HCT116 (cell line): ENCODE measurements at regions not wholly inside any gene's neighbourhood (a gene's known extent, or its start where the extent isn't known, plus 50 kb on each side); places are given as distances from the start of the nearest gene placed in this dataset.

ENCODE experiments used
- ATAC-seq: fragments of 200-7000 bp; cut with Tn5 transposase; 2 replicates; pipeline ENCODE4 v1.9.1; 2020; ENCODE audit warnings: mild to moderate bottlenecking, moderate library complexity
- BruUV-seq: library from RNA; stranded (reverse); fragments of 400-500 nt; replicated peaks from 2 replicates; lab custom pipeline; 2021; lab: Mats Ljungman, UMichigan
- CTCF ChIA-PET: fragments of 300-600 bp; sonication (Branson Sonifier 250); formaldehyde crosslinking; loops from one replicate; lab custom pipeline; 2021; ENCODE audit warnings: antibody characterized with exemption; lab: Charles Lee
- POLR2A ChIA-PET: fragments of 300-600, 350-600 bp; sonication (Branson Sonifier 250); formaldehyde crosslinking; loops from one replicate; lab custom pipeline; 2021; ENCODE audit warnings: antibody characterized with exemption; lab: Charles Lee
- RAD21 ChIA-PET, 2 experiments: fragments of 300-600 bp; sonication (Branson Sonifier 250); formaldehyde crosslinking; loops; one replicate each; lab custom pipeline; 2023; ENCODE audit warnings: low total read pairs in 2 of 2; ENCODE audit not compliant: uncharacterized antibody in 2 of 2, unreplicated experiment in 2 of 2, low non-redundant PET in 1 of 2; lab: Charles Lee
- DNase-seq: peaks from one replicate; pipeline ENCODE4 v3.0.0-alpha.2; 2010; ENCODE audit warnings: low read depth, low spot score
- H2AFZ ChIP-seq: fragments of 200-600 bp; shearing (Covaris generic), sonication (generic); 2 replicates; pipeline ENCODE4 v1.6.1; 2017; ENCODE audit warnings: low read depth, mixed run types, mixed read lengths, antibody characterized with exemption, low read length; ENCODE audit not compliant: poor library complexity, severe bottlenecking
- H3K27ac ChIP-seq: 2 replicates; pipeline ENCODE4 v1.5.1; 2012; ENCODE audit warnings: low read depth, low read length
- H3K27me3 ChIP-seq: fragments of 200-600 bp; sonication (generic); 2 replicates; pipeline ENCODE4 v1.6.1; 2016; ENCODE audit warnings: mixed run types, low read length, mixed read lengths; ENCODE audit not compliant: insufficient read depth
- H3K36me3 ChIP-seq, 2 experiments: fragments of 200-500 bp in 1 of 2; fragments of 200-600 bp in 1 of 2; sonication (Bioruptor generic) in 1 of 2; sonication (generic) in 1 of 2; 2 replicates each; pipeline versions ENCODE4 v1.5.1 to v1.6.1; 2014 to 2016; ENCODE audit warnings: low read length in 2 of 2, inconsistent platforms in 1 of 2, mixed read lengths in 1 of 2, mixed run types in 1 of 2; ENCODE audit not compliant: insufficient read depth in 2 of 2, control insufficient read depth in 1 of 2
- H3K4me1 ChIP-seq, 2 experiments: fragments of 200-600 bp in 1 of 2; sonication (generic) in 1 of 2; 2 replicates each; pipeline versions ENCODE4 v1.5.1 to v1.6.1; 2012 to 2017; ENCODE audit warnings: low read length in 2 of 2, inconsistent platforms in 1 of 2, mild to moderate bottlenecking in 1 of 2, mixed read lengths in 1 of 2, mixed run types in 1 of 2, moderate library complexity in 1 of 2; ENCODE audit not compliant: insufficient read depth in 2 of 2, control insufficient read depth in 1 of 2
- H3K4me2 ChIP-seq: fragments of 200-600 bp; sonication (generic); 2 replicates; pipeline ENCODE4 v1.6.1; 2017; ENCODE audit warnings: mixed run types, low read length, mixed read lengths
- H3K4me3 ChIP-seq, 2 experiments: fragments of 200-600 bp in 1 of 2; sonication (generic) in 1 of 2; replicated peaks in 1 of 2; 2 replicates each; pipeline ENCODE4 v1.5.1; 2011 to 2016; ENCODE audit warnings: low read length in 2 of 2, control low read depth in 1 of 2, low read depth in 1 of 2, mild to moderate bottlenecking in 1 of 2, mixed read lengths in 1 of 2, mixed run types in 1 of 2
- H3K79me2 ChIP-seq: fragments of 200-600 bp; sonication (generic); 2 replicates; pipeline ENCODE4 v1.6.1; 2017; ENCODE audit warnings: mild to moderate bottlenecking, mixed run types, low read length, moderate library complexity, mixed read lengths; ENCODE audit not compliant: insufficient read depth
- H3K9ac ChIP-seq: fragments of 200-600 bp; sonication (generic); 2 replicates; pipeline ENCODE4 v1.6.1; 2016; ENCODE audit warnings: low read length, mixed read lengths
- H3K9me2 ChIP-seq: fragments of 200-600 bp; sonication (generic), shearing (Covaris generic); 2 replicates; pipeline ENCODE4 v1.6.1; 2017; ENCODE audit warnings: mixed run types, mild to moderate bottlenecking, moderate library complexity; ENCODE audit not compliant: insufficient read depth
- H3K9me3 ChIP-seq, 2 experiments: fragments of 200-500 bp in 1 of 2; fragments of 200-600 bp in 1 of 2; sonication (Bioruptor generic) in 1 of 2; sonication (generic) in 1 of 2; 2 replicates each; pipeline ENCODE4 v1.6.1; 2014 to 2017; ENCODE audit warnings: low read length in 2 of 2, mixed read lengths in 2 of 2, inconsistent platforms in 1 of 2, low read depth in 1 of 2, mild to moderate bottlenecking in 1 of 2, mixed run types in 1 of 2, moderate library complexity in 1 of 2; ENCODE audit not compliant: control insufficient read depth in 1 of 2, insufficient read depth in 1 of 2
- H4K20me1 ChIP-seq: fragments of 200-600 bp; sonication (generic), shearing (Covaris generic); 2 replicates; pipeline ENCODE4 v1.6.1; 2017; ENCODE audit warnings: mixed run types, mild to moderate bottlenecking, moderate library complexity; ENCODE audit not compliant: insufficient read depth
- ATF3 ChIP-seq: IDR thresholded peaks from 2 replicates; pipeline ENCODE4 v1.6.1; 2012
- CBX3 ChIP-seq: IDR thresholded peaks from 2 replicates; pipeline ENCODE4 v1.6.1; 2012; ENCODE audit warnings: low read depth
- EGR1 ChIP-seq: IDR thresholded peaks from 2 replicates; pipeline ENCODE4 v1.6.1; 2012; ENCODE audit warnings: low read depth
- EZH2 ChIP-seq: fragments of 200-600 bp; sonication (generic); IDR thresholded peaks from 2 replicates; pipeline ENCODE4 v1.6.1; 2017; ENCODE audit warnings: antibody characterized with exemption, mixed run types
- EZH2phosphoT487 ChIP-seq: fragments of 200-600 bp; IDR thresholded peaks from 2 replicates; pipeline ENCODE4 v1.6.1; 2018; ENCODE audit warnings: antibody characterized with exemption, borderline replicate concordance
- FOSL1 ChIP-seq: IDR thresholded peaks from 2 replicates; pipeline ENCODE4 v1.6.1; 2012; ENCODE audit warnings: low read depth
- JUND ChIP-seq: IDR thresholded peaks from 2 replicates; pipeline ENCODE4 v1.6.1; 2012
- MAX ChIP-seq: IDR thresholded peaks from 2 replicates; pipeline ENCODE4 v1.6.1; 2012
- POLR2A ChIP-seq: IDR thresholded peaks from 2 replicates; pipeline ENCODE4 v1.7.0; 2011; ENCODE audit warnings: borderline replicate concordance; ENCODE audit not compliant: insufficient read depth, insufficient read length; ENCODE audit errors: extremely low read depth
- RAD21 ChIP-seq: IDR thresholded peaks from 2 replicates; pipeline ENCODE4 v1.6.1; 2012; ENCODE audit warnings: low read depth, mild to moderate bottlenecking
- REST ChIP-seq: IDR thresholded peaks from 2 replicates; pipeline ENCODE4 v1.6.1; 2012; ENCODE audit warnings: low read depth
- SIN3A ChIP-seq: IDR thresholded peaks from 2 replicates; pipeline ENCODE4 v1.6.1; 2012; ENCODE audit warnings: low read depth
- SP1 ChIP-seq: IDR thresholded peaks from 2 replicates; pipeline ENCODE4 v1.6.1; 2012; ENCODE audit warnings: low read depth
- TCF7L2 ChIP-seq: IDR thresholded peaks from 2 replicates; pipeline ENCODE4 v1.7.0; 2011; ENCODE audit warnings: borderline replicate concordance, inconsistent platforms; ENCODE audit not compliant: insufficient read depth, insufficient read length; ENCODE audit errors: extremely low read depth
- ZBTB33 ChIP-seq: IDR thresholded peaks from 2 replicates; pipeline ENCODE4 v1.6.1; 2011; ENCODE audit warnings: mild to moderate bottlenecking, low read length, moderate library complexity; ENCODE audit not compliant: insufficient replicate concordance; ENCODE audit errors: extremely low read depth
- ZFX ChIP-seq: fragments of 450-650 bp; IDR thresholded peaks from 2 replicates; pipeline ENCODE4 v1.6.1; 2017
- ZNF274 ChIP-seq: fragments of 200-500 bp; sonication (Bioruptor generic); IDR thresholded peaks from 2 replicates; pipeline ENCODE4 v1.6.1; 2014; ENCODE audit warnings: mild to moderate bottlenecking, low read depth, low read length, inconsistent platforms
- intact Hi-C: fragments of 100-400 bp; cut with micrococcal nuclease; formaldehyde crosslinking; loops from 2 replicates; pipeline ENCODE4 v1.10.0; 2022

GRCh38 chr2:217116610-217117009 is 256.7 kb upstream of the TNP1 start:
- DNase-seq: no peak
- Histone ChIP-seq H3K9me3 (no peaks in the 10 kb centered on the region), H3K4me3 (no peak overlapping the region), H3K79me2 (no peaks in the 10 kb centered on the region), H3K27me3 (peaks cover 14% of the 10 kb centered on the region; the same call in 1 of the 2 replicates), H3K9ac (no peak overlapping the region), H3K36me3 (no peaks in the 10 kb centered on the region), H3K9me2 (no peaks in the 10 kb centered on the region), H2AFZ (no peak overlapping the region), H4K20me1 (no peaks in the 10 kb centered on the region), H3K4me2 (no peak overlapping the region), H3K4me1 (no peaks in the 10 kb centered on the region), H3K27ac (no peak overlapping the region)
- CTCF ChIA-PET: no interaction called here
- intact Hi-C loops: no loop called here
- BruUV-seq: no TSS peak
- POLR2A ChIA-PET: interaction anchor here (1.0 kb wide), 1 partner anchor 11 kb away, joined by 4 read pairs; no protein-coding TSS in a partner anchor
- no peak for ATAC-seq
- RAD21 ChIA-PET: no interaction called here
- TF ChIP-seq EGR1 (no peak), JUND (no peak), ZNF274 (no peak), EZH2 (no peak), CBX3 (no peak), POLR2A (no peak), ZFX (no peak), ZBTB33 (no peak), RAD21 (no peak), SP1 (no peak)

- Histone ChIP-seq H2AFZ (no peak overlapping the region), H3K27me3 (peaks cover 10% of the 10 kb centered on the region; the same call in 1 of the 2 replicates), H3K79me2 (no peaks in the 10 kb centered on the region), H3K9me3 (no peaks in the 10 kb centered on the region), H3K4me1 (no peaks in the 10 kb centered on the region), H3K9me2 (no peaks in the 10 kb centered on the region), H3K27ac (no peak overlapping the region), H3K9ac (no peak overlapping the region), H3K4me2 (no peak overlapping the region), H4K20me1 (no peaks in the 10 kb centered on the region), H3K36me3 (no peaks in the 10 kb centered on the region), H3K4me3 (no peak overlapping the region)
- BruUV-seq: no TSS peak
- CTCF ChIA-PET: no interaction called here
- intact Hi-C loops: no loop called here
- ATAC-seq (no peak), DNase-seq (no peak)
- POLR2A ChIA-PET: no interaction called here
- RAD21 ChIA-PET: no interaction called here
- TF ChIP-seq JUND (no peak), REST (no peak), FOSL1 (no peak), TCF7L2 (no peak), SIN3A (no peak), MAX (no peak), ZNF274 (no peak), ATF3 (no peak), EZH2phosphoT487 (no peak)
These were observed 254.3 kb upstream of the TNP1 start for GRCh38 chr2:217114117-217114516.
